B cell (primary cell): ENCODE measurements at regions not wholly inside any gene's neighbourhood (a gene's known extent, or its start where the extent isn't known, plus 50 kb on each side); places are given as distances from the start of the nearest gene placed in this dataset.

ENCODE experiments used
- ATAC-seq: fragments of 200-7000 bp; cut with Tn5 transposase; one replicate; pipeline ENCODE4 v1.10.0; 2021; ENCODE audit warnings: low read depth, mild to moderate bottlenecking, moderate number of reproducible peaks, moderate library complexity
- CTCF ChIA-PET: fragments of 350-600 bp; sonication (Branson Sonifier 250); formaldehyde crosslinking; loops from one replicate; lab custom pipeline; 2021; ENCODE audit warnings: antibody characterized with exemption, inconsistent platforms; lab: Charles Lee
- POLR2A ChIA-PET: fragments of 350-600 bp; sonication (Branson Sonifier 250); formaldehyde crosslinking; loops from one replicate; lab custom pipeline; 2021; ENCODE audit warnings: antibody characterized with exemption; lab: Charles Lee
- DNase-seq: peaks from one replicate; pipeline ENCODE4 v3.0.0; 2013
- H2AFZ ChIP-seq: 2 replicates; pipeline ENCODE4 v1.6.1; 2012; ENCODE audit warnings: mild to moderate bottlenecking, low read depth, low read length; ENCODE audit not compliant: insufficient read depth, poor library complexity, severe bottlenecking
- H3K27ac ChIP-seq, 2 donors: 1 replicate in 1 of 2; 2 replicates in 1 of 2; pipeline ENCODE4 v1.5.1; 2012 to 2013; ENCODE audit warnings: low read length in 2 of 2, mild to moderate bottlenecking in 2 of 2, moderate library complexity in 1 of 2
- H3K27me3 ChIP-seq, 4 experiments: fragments of 200-600 bp in 1 of 4; sonication (generic) in 1 of 4; replicated peaks in 1 of 4; 1 replicate in 2 of 4; 2 replicates in 2 of 4; pipeline versions ENCODE4 v1.6.1 to v1.7.0; 2013 to 2016; ENCODE audit warnings: low read length in 3 of 4, mild to moderate bottlenecking in 2 of 4, mixed read lengths in 1 of 4, moderate library complexity in 1 of 4; ENCODE audit not compliant: insufficient read depth in 4 of 4, control insufficient read depth in 3 of 4; ENCODE audit errors: control extremely low read depth in 1 of 4
- H3K36me3 ChIP-seq, 2 experiments: replicated peaks in 1 of 2; 1 replicate in 1 of 2; 2 replicates in 1 of 2; pipeline versions ENCODE4 v1.6.1 to v1.7.1; 2013; ENCODE audit warnings: low read length in 1 of 2; ENCODE audit not compliant: insufficient read depth in 2 of 2, control insufficient read depth in 1 of 2; ENCODE audit errors: control extremely low read depth in 1 of 2, extremely low read depth in 1 of 2
- H3K4me1 ChIP-seq, 2 donors: fragments of 200-600 bp in 1 of 2; sonication (generic) in 1 of 2; 1 replicate in 1 of 2; 2 replicates in 1 of 2; pipeline versions ENCODE4 v1.5.1 to v1.6.1; 2013 to 2017; ENCODE audit warnings: low read length in 2 of 2; ENCODE audit not compliant: control insufficient read depth in 2 of 2, insufficient read depth in 2 of 2
- H3K4me2 ChIP-seq: replicated peaks from 2 replicates; pipeline ENCODE3; 2012; ENCODE audit warnings: mild to moderate bottlenecking, low read depth, low read length; ENCODE audit not compliant: poor library complexity, severe bottlenecking
- H3K4me3 ChIP-seq, 5 experiments: fragments of 200-600 bp in 1 of 5; sonication (generic) in 1 of 5; 1 replicate in 3 of 5; 2 replicates in 2 of 5; pipeline versions ENCODE4 v1.5.1 to v1.7.0; 2011 to 2016; ENCODE audit warnings: low read length in 4 of 5, mild to moderate bottlenecking in 4 of 5, low read depth in 2 of 5, control low read depth in 1 of 5, moderate library complexity in 1 of 5; ENCODE audit not compliant: insufficient read depth in 1 of 5; ENCODE audit errors: control extremely low read depth in 1 of 5, extremely low read depth in 1 of 5
- H3K79me2 ChIP-seq: fragments of 200-600 bp; sonication (generic); one replicate; pipeline ENCODE4 v1.6.0; 2016; ENCODE audit warnings: low read length; ENCODE audit not compliant: control insufficient read depth, insufficient read depth
- H3K9ac ChIP-seq: fragments of 200-600 bp; sonication (generic); 2 replicates; pipeline ENCODE4 v1.6.1; 2017; ENCODE audit warnings: mild to moderate bottlenecking, low read length, moderate library complexity
- H3K9me3 ChIP-seq, 3 donors: one replicate each; pipeline versions ENCODE4 v1.6.1 to v1.7.1; 2013; ENCODE audit warnings: low read length in 2 of 3; ENCODE audit not compliant: control insufficient read depth in 2 of 3, insufficient read depth in 1 of 3; ENCODE audit errors: control extremely low read depth in 1 of 3
- H4K20me1 ChIP-seq: 2 replicates; pipeline ENCODE4 v1.6.0; 2012; ENCODE audit warnings: mild to moderate bottlenecking, low read length; ENCODE audit not compliant: insufficient read depth, control insufficient read depth, poor library complexity, severe bottlenecking
- H3K27ac Mint-ChIP-seq: one replicate; pipeline ENCODE4 v1.8.0; 2021; ENCODE audit warnings: mixed read lengths
- H3K27me3 Mint-ChIP-seq: one replicate; pipeline ENCODE4 v1.8.0; 2021; ENCODE audit warnings: mixed read lengths
- H3K4me1 Mint-ChIP-seq: one replicate; pipeline ENCODE4 v1.8.0; 2021; ENCODE audit warnings: mixed read lengths
- H3K4me3 Mint-ChIP-seq: one replicate; pipeline ENCODE4 v1.8.0; 2021; ENCODE audit warnings: mixed read lengths
- H3K9me3 Mint-ChIP-seq: one replicate; pipeline ENCODE4 v1.8.0; 2022; ENCODE audit warnings: mixed read lengths; ENCODE audit not compliant: insufficient read depth
- CTCF ChIP-seq: fragments of 200-600 bp; IDR thresholded peaks from one replicate; pipeline ENCODE4 v1.8.0; 2022; ENCODE audit warnings: antibody characterized with exemption, mild to moderate bottlenecking
- EZH2 ChIP-seq: IDR thresholded peaks from 2 replicates; pipeline ENCODE4 v1.6.1; 2012; ENCODE audit warnings: borderline replicate concordance, low read depth, mild to moderate bottlenecking, moderate library complexity, low read length; ENCODE audit not compliant: insufficient read depth, poor library complexity, severe bottlenecking
- WGBS: methylation state at CpG from one replicate; pipeline ENCODE4 v1.1.5; 2013; ENCODE audit warnings: missing lambda C conversion rate; ENCODE audit not compliant: insufficient coverage; 5-methylcytosine and 5-hydroxymethylcytosine counted together
- intact Hi-C: fragments of 100-400 bp; cut with micrococcal nuclease; formaldehyde crosslinking; loops from one replicate; pipeline ENCODE4 v1.10.0; 2022

GRCh38 chr18:49698525-49699025, 114.8 kb downstream of the ACAA2 start:
- no peaks in the 10 kb centered on the region for H4K20me1 ChIP-seq
- H3K4me3 ChIP-seq = no peak overlapping the region
- H3K9me3 ChIP-seq = no peaks in the 10 kb centered on the region
- DNase-seq (no peak), ATAC-seq (no peak)
- H3K27me3 Mint-ChIP-seq = peaks cover 24% of the 10 kb centered on the region
- H3K36me3 ChIP-seq = no peaks in the 10 kb centered on the region
- H3K9me3 Mint-ChIP-seq = no peaks in the 10 kb centered on the region
- H2AFZ ChIP-seq = no peak overlapping the region
- intact Hi-C loops = no loop called here
- H3K27me3 ChIP-seq = peaks cover 0 to 3% (median 0%) of the 10 kb centered on the region in 4 experiments
- WGBS = 100% methylated on average over 2 of the region's 4 CpGs
- H3K4me1 ChIP-seq = no peaks in the 10 kb centered on the region
- H3K4me1 Mint-ChIP-seq = no peaks in the 10 kb centered on the region
- ChIA-PET POLR2A (no interaction called here), CTCF (interaction anchor here (0.9 kb wide), 1 partner anchor 9 kb away, joined by 3 read pairs; no protein-coding TSS in a partner anchor)
- no peak overlapping the region for H3K4me2 ChIP-seq
- H3K27ac Mint-ChIP-seq = no peak overlapping the region
- H3K4me3 Mint-ChIP-seq = no peak overlapping the region
- H3K79me2 ChIP-seq = no peaks in the 10 kb centered on the region
- H3K9ac ChIP-seq = no peak overlapping the region
- TF ChIP-seq CTCF (no peak), EZH2 (no peak)
- H3K27ac ChIP-seq = no peak overlapping the region

GRCh38 chr18:49697757-49698524, 115.4 kb downstream of the ACAA2 start:
- 78% methylated on average over 6 of the region's 7 CpGs for WGBS
- ChIA-PET CTCF (interaction anchor here (0.9 kb wide), 1 partner anchor 9 kb away, joined by 3 read pairs; no protein-coding TSS in a partner anchor), POLR2A (no interaction called here)
- no peak overlapping the region for H2AFZ ChIP-seq
- Mint-ChIP-seq H3K4me1 (no peaks in the 10 kb centered on the region), H3K27ac (no peak overlapping the region), H3K27me3 (peaks cover 24% of the 10 kb centered on the region), H3K9me3 (no peaks in the 10 kb centered on the region), H3K4me3 (no peak overlapping the region)
- peaks cover 0 to 3% (median 0%) of the 10 kb centered on the region in 4 experiments for H3K27me3 ChIP-seq
- no peak overlapping the region for H3K27ac ChIP-seq
- no peaks in the 10 kb centered on the region for H3K4me1 ChIP-seq
- no peaks in the 10 kb centered on the region for H3K36me3 ChIP-seq
- ATAC-seq = no peak
- no peaks in the 10 kb centered on the region for H3K79me2 ChIP-seq
- no peak overlapping the region for H3K4me3 ChIP-seq
- H4K20me1 ChIP-seq = no peaks in the 10 kb centered on the region
- no peak overlapping the region for H3K4me2 ChIP-seq
- no peak for DNase-seq
- H3K9ac ChIP-seq = no peak overlapping the region
- TF ChIP-seq CTCF (no peak), EZH2 (no peak)
- H3K9me3 ChIP-seq = no peaks in the 10 kb centered on the region
- intact Hi-C loops = no loop called here
